A673 (cell line): ENCODE measurements at regions not wholly inside any gene's neighbourhood (a gene's known extent, or its start where the extent isn't known, plus 50 kb on each side); places are given as distances from the start of the nearest gene placed in this dataset.

Source experiments
- EZH2 ChIP-seq: fragments of 200-600 bp; sonication (generic); IDR thresholded peaks from 2 replicates; pipeline ENCODE4 v1.6.1; 2017; ENCODE audit warnings: borderline replicate concordance, low read depth, mild to moderate bottlenecking, mixed read lengths, antibody characterized with exemption, low read length; ENCODE audit not compliant: poor library complexity, severe bottlenecking
- TF ChIP-seq, protein P1 (sequence below): fragments of 300-800, 200-600 bp; sonication (generic); conservative IDR thresholded peaks from 2 replicates; pipeline ENCODE4 v1.5.1; 2017; ENCODE audit warnings: low read depth, mild to moderate bottlenecking, antibody characterized with exemption, low read length, moderate library complexity, mixed read lengths

DNA sequence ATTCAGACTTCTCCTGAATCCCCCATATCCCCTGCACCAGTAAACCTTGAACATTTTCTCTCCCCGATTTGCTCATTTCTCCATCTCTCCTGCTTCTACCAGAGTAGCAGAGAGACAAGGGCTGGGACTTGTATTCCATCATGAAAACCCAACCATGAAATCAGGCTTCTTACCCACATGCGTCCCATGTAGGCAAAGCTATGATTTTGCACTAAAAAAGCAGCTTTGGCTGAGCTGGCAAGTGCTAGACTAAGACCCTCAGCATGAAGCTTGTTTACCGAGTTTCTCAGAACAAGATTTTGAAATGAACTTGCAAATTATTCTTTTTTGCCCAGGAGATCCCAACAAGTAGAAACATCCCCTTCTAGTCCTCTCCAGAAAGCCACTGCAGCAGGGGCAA is 80.3 kb upstream of the RFLNA start:
- TF ChIP-seq, protein P1, sequence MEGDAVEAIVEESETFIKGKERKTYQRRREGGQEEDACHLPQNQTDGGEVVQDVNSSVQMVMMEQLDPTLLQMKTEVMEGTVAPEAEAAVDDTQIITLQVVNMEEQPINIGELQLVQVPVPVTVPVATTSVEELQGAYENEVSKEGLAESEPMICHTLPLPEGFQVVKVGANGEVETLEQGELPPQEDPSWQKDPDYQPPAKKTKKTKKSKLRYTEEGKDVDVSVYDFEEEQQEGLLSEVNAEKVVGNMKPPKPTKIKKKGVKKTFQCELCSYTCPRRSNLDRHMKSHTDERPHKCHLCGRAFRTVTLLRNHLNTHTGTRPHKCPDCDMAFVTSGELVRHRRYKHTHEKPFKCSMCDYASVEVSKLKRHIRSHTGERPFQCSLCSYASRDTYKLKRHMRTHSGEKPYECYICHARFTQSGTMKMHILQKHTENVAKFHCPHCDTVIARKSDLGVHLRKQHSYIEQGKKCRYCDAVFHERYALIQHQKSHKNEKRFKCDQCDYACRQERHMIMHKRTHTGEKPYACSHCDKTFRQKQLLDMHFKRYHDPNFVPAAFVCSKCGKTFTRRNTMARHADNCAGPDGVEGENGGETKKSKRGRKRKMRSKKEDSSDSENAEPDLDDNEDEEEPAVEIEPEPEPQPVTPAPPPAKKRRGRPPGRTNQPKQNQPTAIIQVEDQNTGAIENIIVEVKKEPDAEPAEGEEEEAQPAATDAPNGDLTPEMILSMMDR, result no peak
- TF ChIP-seq EZH2, result no peak
